Endothelial cell of umbilical vein (primary cell): ENCODE measurements at regions not wholly inside any gene's neighbourhood (a gene's known extent, or its start where the extent isn't known, plus 50 kb on each side); places are given as distances from the start of the nearest gene placed in this dataset.

Source experiments
- BruUV-seq: library from RNA; stranded (reverse); fragments of 400-500 nt; replicated peaks from 2 replicates; lab custom pipeline; 2021; lab: Mats Ljungman, UMichigan
- CTCF ChIA-PET: fragments of 300-600, 350-600 bp; sonication (Branson Sonifier 250); formaldehyde crosslinking; loops from one replicate; lab custom pipeline; 2021; ENCODE audit warnings: antibody characterized with exemption, inconsistent platforms; lab: Charles Lee
- POLR2A ChIA-PET: fragments of 300-600, 350-600 bp; sonication (Branson Sonifier 250); formaldehyde crosslinking; loops from one replicate; lab custom pipeline; 2021; ENCODE audit warnings: antibody characterized with exemption, inconsistent platforms; lab: Charles Lee
- DNase-seq: peaks from one replicate; pipeline ENCODE4 v3.0.0-alpha.2; 2011; ENCODE audit warnings: low read depth, low spot score
- FAIRE-seq: peaks from 2 replicates; lab custom pipeline; 2011; peaks lifted over from hg19 to GRCh38; lab: Jason Lieb, UNC
- H2AFZ ChIP-seq: 2 replicates; pipeline ENCODE4 v1.6.0; 2012; ENCODE audit warnings: low read depth, low read length, control low read depth, inconsistent platforms
- H3K27ac ChIP-seq: 2 replicates; pipeline ENCODE4 v1.5.1; 2011; ENCODE audit warnings: low read depth, mild to moderate bottlenecking, control low read depth, low read length, moderate library complexity; ENCODE audit not compliant: insufficient read depth
- H3K27me3 ChIP-seq, 2 experiments: 2 replicates each; pipeline versions ENCODE4 v1.6.0 to v1.6.1; 2011; ENCODE audit warnings: low read length in 2 of 2, mixed read lengths in 1 of 2; ENCODE audit not compliant: control insufficient read depth in 2 of 2, insufficient read depth in 2 of 2
- H3K36me3 ChIP-seq, 2 experiments: 2 replicates in 1 of 2; 3 replicates in 1 of 2; pipeline ENCODE4 v1.5.1; 2011; ENCODE audit warnings: low read length in 2 of 2, mild to moderate bottlenecking in 1 of 2, moderate library complexity in 1 of 2; ENCODE audit not compliant: control insufficient read depth in 2 of 2, insufficient read depth in 2 of 2; ENCODE audit errors: extremely low read depth in 1 of 2
- H3K4me1 ChIP-seq: 3 replicates; pipeline ENCODE4 v1.5.1; 2011; ENCODE audit warnings: mild to moderate bottlenecking, low read length; ENCODE audit not compliant: control insufficient read depth, insufficient read depth; ENCODE audit errors: extremely low read depth
- H3K4me2 ChIP-seq: 2 replicates; pipeline ENCODE4 v1.6.1; 2011; ENCODE audit warnings: low read length, control low read depth, mixed read lengths; ENCODE audit not compliant: insufficient read depth
- H3K4me3 ChIP-seq, 3 experiments: fragments of 200-600 bp in 1 of 3; sonication (generic), shearing (Covaris generic) in 1 of 3; replicated peaks in 1 of 3; 2 replicates each; pipeline ENCODE4 v1.5.1; 2011 to 2016; ENCODE audit warnings: control low read depth in 3 of 3, low read length in 3 of 3, mild to moderate bottlenecking in 2 of 3, inconsistent platforms in 1 of 3, low read depth in 1 of 3, moderate library complexity in 1 of 3; ENCODE audit not compliant: insufficient read depth in 1 of 3
- H3K79me2 ChIP-seq: 2 replicates; pipeline ENCODE4 v1.6.0; 2012; ENCODE audit warnings: low read length, inconsistent platforms; ENCODE audit not compliant: control insufficient read depth, insufficient read depth
- H3K9ac ChIP-seq: replicated peaks from 2 replicates; pipeline ENCODE3; 2011; ENCODE audit warnings: low read length, control low read depth; ENCODE audit not compliant: insufficient read depth; ENCODE audit errors: extremely low read depth
- H3K9me1 ChIP-seq: replicated peaks from 3 replicates; pipeline ENCODE4 v1.6.0; 2011; ENCODE audit warnings: mild to moderate bottlenecking, low read length; ENCODE audit not compliant: control insufficient read depth, insufficient read depth; ENCODE audit errors: extremely low read depth
- H3K9me3 ChIP-seq: replicated peaks from 2 replicates; pipeline ENCODE4 v1.5.1; 2012; ENCODE audit warnings: low read length, inconsistent platforms; ENCODE audit not compliant: control insufficient read depth, insufficient read depth
- H4K20me1 ChIP-seq: replicated peaks from 2 replicates; pipeline ENCODE3; 2011; ENCODE audit warnings: mild to moderate bottlenecking, low read length; ENCODE audit not compliant: control insufficient read depth, insufficient read depth; ENCODE audit errors: extremely low read depth
- EZH2 ChIP-seq: IDR thresholded peaks from 2 replicates; pipeline ENCODE4 v1.6.1; 2012; ENCODE audit warnings: borderline replicate concordance, low read depth, mild to moderate bottlenecking, moderate library complexity, low read length, inconsistent platforms; ENCODE audit not compliant: severe bottlenecking
- FOS ChIP-seq: IDR thresholded peaks from 2 replicates; pipeline ENCODE4 v1.6.1; 2011; ENCODE audit warnings: mild to moderate bottlenecking, low read length, moderate library complexity, borderline replicate concordance; ENCODE audit not compliant: insufficient read depth
- GATA2 ChIP-seq: IDR thresholded peaks from 2 replicates; pipeline ENCODE4 v1.7.0; 2011; ENCODE audit warnings: low read depth, mild to moderate bottlenecking, moderate library complexity, mixed read lengths, low read length; ENCODE audit not compliant: insufficient read length, insufficient read depth
- JUN ChIP-seq: IDR thresholded peaks from 2 replicates; pipeline ENCODE4 v1.6.1; 2011; ENCODE audit warnings: borderline replicate concordance, low read depth; ENCODE audit not compliant: insufficient read length, insufficient read depth
- MAX ChIP-seq: IDR thresholded peaks from 2 replicates; pipeline ENCODE4 v1.6.1; 2011; ENCODE audit not compliant: insufficient read depth, insufficient read length
- MYC ChIP-seq: IDR thresholded peaks from one replicate; pipeline ENCODE4 v1.6.1; 2011; ENCODE audit warnings: mild to moderate bottlenecking, low read depth, low read length
- POLR2A ChIP-seq: IDR thresholded peaks from 2 replicates; pipeline ENCODE4 v1.6.1; 2012; ENCODE audit warnings: low read depth, mild to moderate bottlenecking, control low read depth, low read length
- POLR2AphosphoS5 ChIP-seq: IDR thresholded peaks from 2 replicates; pipeline ENCODE4 v1.6.1; 2012; ENCODE audit warnings: low read depth, mild to moderate bottlenecking, control low read depth, low read length, moderate library complexity; ENCODE audit not compliant: insufficient read depth
- dilution Hi-C: fragments of 300-500 bp; cut with MboI; formaldehyde crosslinking; loops from one replicate; pipeline ENCODE4 v1.15.0; 2019; ENCODE audit warnings: low sequenced_read_pairs; ENCODE audit not compliant: extremely low pct_ligation_motif_present
- intact Hi-C: fragments of 100-400 bp; cut with micrococcal nuclease; formaldehyde crosslinking; loops from one replicate; pipeline ENCODE4 v1.10.0; 2022
- TF ChIP-seq, protein P1 (sequence below), 2 donors: IDR thresholded peaks; 1 replicate in 1 of 2; 2 replicates in 1 of 2; pipeline ENCODE4 v1.5.1; 2011; ENCODE audit warnings: low read length in 2 of 2, mild to moderate bottlenecking in 2 of 2, moderate library complexity in 2 of 2, control low read depth in 1 of 2, inconsistent platforms in 1 of 2, low read depth in 1 of 2; ENCODE audit not compliant: insufficient read depth in 1 of 2; ENCODE audit errors: extremely low read depth in 1 of 2

GRCh38 chr1:36570478-36571060 is 87.9 kb upstream of the CSF3R start:
- no peak overlapping the region for H3K9ac ChIP-seq
- POLR2A ChIA-PET, result no interaction called here
- no peak overlapping the region for H2AFZ ChIP-seq
- H3K36me3 ChIP-seq, result no peaks in the 10 kb centered on the region
- dilution Hi-C loops (no loop called here), intact Hi-C loops (no loop called here)
- TF ChIP-seq FOS, result no peak
- no peak for TF ChIP-seq POLR2A
- TF ChIP-seq GATA2, result no peak
- TF ChIP-seq POLR2AphosphoS5, result no peak
- TF ChIP-seq MAX, result no peak
- TF ChIP-seq, protein P1, sequence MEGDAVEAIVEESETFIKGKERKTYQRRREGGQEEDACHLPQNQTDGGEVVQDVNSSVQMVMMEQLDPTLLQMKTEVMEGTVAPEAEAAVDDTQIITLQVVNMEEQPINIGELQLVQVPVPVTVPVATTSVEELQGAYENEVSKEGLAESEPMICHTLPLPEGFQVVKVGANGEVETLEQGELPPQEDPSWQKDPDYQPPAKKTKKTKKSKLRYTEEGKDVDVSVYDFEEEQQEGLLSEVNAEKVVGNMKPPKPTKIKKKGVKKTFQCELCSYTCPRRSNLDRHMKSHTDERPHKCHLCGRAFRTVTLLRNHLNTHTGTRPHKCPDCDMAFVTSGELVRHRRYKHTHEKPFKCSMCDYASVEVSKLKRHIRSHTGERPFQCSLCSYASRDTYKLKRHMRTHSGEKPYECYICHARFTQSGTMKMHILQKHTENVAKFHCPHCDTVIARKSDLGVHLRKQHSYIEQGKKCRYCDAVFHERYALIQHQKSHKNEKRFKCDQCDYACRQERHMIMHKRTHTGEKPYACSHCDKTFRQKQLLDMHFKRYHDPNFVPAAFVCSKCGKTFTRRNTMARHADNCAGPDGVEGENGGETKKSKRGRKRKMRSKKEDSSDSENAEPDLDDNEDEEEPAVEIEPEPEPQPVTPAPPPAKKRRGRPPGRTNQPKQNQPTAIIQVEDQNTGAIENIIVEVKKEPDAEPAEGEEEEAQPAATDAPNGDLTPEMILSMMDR (IDR thresholded peaks at IDR 0.05; ENCODE audit: extremely low read depth in 1 of 2, insufficient read depth in 1 of 2, low read depth in 1 of 2, low read length in 2 of 2), result no peak
- TF ChIP-seq EZH2, result no peak
- no peak for TF ChIP-seq JUN
- no peak for TF ChIP-seq MYC
- H3K4me2 ChIP-seq, result no peak overlapping the region
- DNase-seq, result no peak
- H3K4me3 ChIP-seq, result no peak overlapping the region
- H3K4me1 ChIP-seq, result no peaks in the 10 kb centered on the region
- H3K9me3 ChIP-seq, result no peaks in the 10 kb centered on the region
- no peak for FAIRE-seq
- H3K27me3 ChIP-seq, result no peaks in the 10 kb centered on the region
- CTCF ChIA-PET, result interaction anchor here (1.0 kb wide), 1 partner anchor 11 kb away, joined by 3 read pairs; no protein-coding TSS in a partner anchor
- no peak overlapping the region for H3K27ac ChIP-seq
- H3K79me2 ChIP-seq, result no peaks in the 10 kb centered on the region
- no TSS peak for BruUV-seq
- H3K9me1 ChIP-seq, result no peaks in the 10 kb centered on the region
- H4K20me1 ChIP-seq, result no peaks in the 10 kb centered on the region
